Upper lobe of right lung (tissue), 1 donor: ENCODE measurements at regions not wholly inside any gene's neighbourhood (a gene's known extent, or its start where the extent isn't known, plus 50 kb on each side); places are given as distances from the start of the nearest gene placed in this dataset.
A peak's percentile ranks its signal among the peaks of the same experiment; 100 is the strongest.

Experiments used
- ATAC-seq: fragments of 200-7000 bp; cut with Tn5 transposase; one replicate; pipeline ENCODE4 v1.9.1; 2020; ENCODE audit warnings: mild to moderate bottlenecking, moderate library complexity
- DNase-seq: peaks from one replicate; pipeline ENCODE4 v3.0.0-alpha.2; 2020
- H3K27ac ChIP-seq: fragments of 200-600 bp; one replicate; pipeline ENCODE4 v1.8.0; 2022
- H3K27me3 ChIP-seq: fragments of 200-600 bp; one replicate; pipeline ENCODE4 v1.8.0; 2022; ENCODE audit warnings: mild to moderate bottlenecking
- H3K36me3 ChIP-seq: fragments of 200-600 bp; one replicate; pipeline ENCODE4 v1.8.0; 2022
- H3K4me1 ChIP-seq: fragments of 200-600 bp; one replicate; pipeline ENCODE4 v1.8.0; 2022
- H3K4me3 ChIP-seq: fragments of 200-600 bp; one replicate; pipeline ENCODE4 v1.8.0; 2022; ENCODE audit warnings: mild to moderate bottlenecking
- H3K9me3 ChIP-seq: fragments of 200-600 bp; one replicate; pipeline ENCODE4 v1.8.0; 2022
- CTCF ChIP-seq: fragments of 200-600 bp; IDR thresholded peaks from one replicate; pipeline ENCODE4 v1.8.0; 2022; ENCODE audit warnings: antibody characterized with exemption
- intact Hi-C: fragments of 100-400 bp; cut with DNase I; formaldehyde crosslinking; loops from one replicate; pipeline ENCODE4 v1.11.0; 2022
- donor health status: DM: no; HTN: yes; CAD: no; lungs with severe emphysema.

GRCh38 chr7:1286946-1287645 lies 54.4 kb downstream of the UNCX start:
- no peak for ATAC-seq
- peaks cover 50% of the 10 kb centered on the region for H3K27me3 ChIP-seq
- H3K36me3 ChIP-seq: no peaks in the 10 kb centered on the region
- no peak overlapping the region for H3K27ac ChIP-seq
- peaks cover 12% of the 10 kb centered on the region for H3K4me1 ChIP-seq
- no peak for TF ChIP-seq CTCF
- no peak overlapping the region for H3K4me3 ChIP-seq
- no peak for DNase-seq
- no peaks in the 10 kb centered on the region for H3K9me3 ChIP-seq
- intact Hi-C loops: no loop called here

DNA sequence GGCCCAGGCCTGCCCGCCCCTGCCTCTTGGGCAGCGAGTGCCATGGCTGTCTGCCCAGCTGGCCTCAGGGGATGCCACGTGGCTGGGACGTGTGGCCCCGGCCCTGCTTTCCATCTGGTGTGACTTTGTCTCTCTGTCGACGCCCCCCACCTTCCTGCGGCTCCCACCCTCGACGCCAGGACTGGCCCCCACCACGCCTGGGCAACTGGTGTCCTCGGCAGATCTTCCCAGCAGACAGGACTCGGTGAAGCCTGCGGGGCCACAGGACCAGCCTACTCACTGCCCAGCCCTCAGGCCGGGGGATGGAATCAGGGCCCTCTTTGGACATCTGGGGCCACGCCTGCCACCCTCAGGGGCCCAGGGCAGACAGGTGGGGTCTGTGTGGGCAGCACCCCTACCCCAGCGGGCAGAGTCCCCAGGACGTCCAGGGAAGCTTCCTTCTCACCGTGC lies 55.1 kb downstream of the UNCX start:
- H3K27ac ChIP-seq: no peak overlapping the region
- H3K4me3 ChIP-seq: no peak overlapping the region
- peaks cover 55% of the 10 kb centered on the region for H3K27me3 ChIP-seq
- no peak for DNase-seq
- intact Hi-C loops: no loop called here
- no peak for TF ChIP-seq CTCF
- peaks cover 12% of the 10 kb centered on the region for H3K4me1 ChIP-seq
- no peak for ATAC-seq
- no peaks in the 10 kb centered on the region for H3K36me3 ChIP-seq
- H3K9me3 ChIP-seq: no peaks in the 10 kb centered on the region

GRCh38 chr7:1288390-1288995 lies 55.8 kb downstream of the UNCX start:
- H3K4me3 ChIP-seq: no peak overlapping the region
- H3K36me3 ChIP-seq: no peaks in the 10 kb centered on the region
- H3K27me3 ChIP-seq: peaks cover 60% of the 10 kb centered on the region
- ATAC-seq (no peak), DNase-seq (no peak)
- intact Hi-C loops: no loop called here
- H3K4me1 ChIP-seq: peaks cover 12% of the 10 kb centered on the region
- no peak for TF ChIP-seq CTCF
- no peak overlapping the region for H3K27ac ChIP-seq
- no peaks in the 10 kb centered on the region for H3K9me3 ChIP-seq

DNA sequence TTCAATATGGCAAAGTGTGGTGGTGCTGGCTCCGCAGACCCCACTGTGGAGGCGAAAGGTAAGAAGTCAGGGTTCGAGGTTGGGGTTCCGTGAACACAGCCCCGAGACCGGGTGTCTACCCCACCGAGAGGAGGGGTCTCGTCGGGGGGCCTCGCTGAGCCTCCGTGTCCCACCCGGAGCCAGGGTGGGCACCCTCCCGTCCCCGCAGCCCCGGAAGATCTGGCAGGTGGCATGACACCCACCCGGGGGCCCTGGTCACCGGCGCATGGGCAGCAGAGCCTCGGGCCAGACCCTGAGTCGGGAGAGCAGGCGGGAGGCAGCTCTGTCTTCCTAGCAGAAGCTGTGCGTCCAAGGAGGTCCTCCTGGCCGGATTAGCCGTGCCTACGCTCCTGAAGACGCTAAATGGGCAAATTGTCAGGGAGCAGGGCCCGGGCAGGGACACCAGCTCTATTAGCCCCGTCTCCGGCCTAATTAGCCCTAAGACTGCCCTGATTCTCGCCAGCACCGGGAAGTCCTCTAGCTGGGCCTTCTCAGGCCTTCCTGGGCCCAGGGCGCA lies 56.4 kb downstream of the UNCX start:
- DNase-seq (no peak), ATAC-seq (no peak)
- Histone ChIP-seq H3K36me3 (no peaks in the 10 kb centered on the region), H3K27me3 (peaks cover 66% of the 10 kb centered on the region), H3K9me3 (no peaks in the 10 kb centered on the region), H3K27ac (no peak overlapping the region), H3K4me1 (peaks cover 12% of the 10 kb centered on the region), H3K4me3 (no peak overlapping the region)
- no peak for TF ChIP-seq CTCF
- intact Hi-C loops: no loop called here

GRCh38 chr7:1289666-1290025 lies 57.0 kb downstream of the UNCX start:
- intact Hi-C loops: no loop called here
- H3K27ac ChIP-seq: no peak overlapping the region
- DNase-seq: no peak
- peak overlapping the region; percentile 32 for H3K4me3 ChIP-seq
- no peak for TF ChIP-seq CTCF
- H3K27me3 ChIP-seq: peaks cover 64% of the 10 kb centered on the region
- H3K4me1 ChIP-seq: peaks cover 12% of the 10 kb centered on the region
- H3K36me3 ChIP-seq: no peaks in the 10 kb centered on the region
- no peak for ATAC-seq
- no peaks in the 10 kb centered on the region for H3K9me3 ChIP-seq
